SJCRH30 (cell line): ENCODE measurements at regions not wholly inside any gene's neighbourhood (a gene's known extent, or its start where the extent isn't known, plus 50 kb on each side); places are given as distances from the start of the nearest gene placed in this dataset.

ENCODE experiments used
- DNase-seq, 2 experiments: peaks; one replicate each; pipeline ENCODE4 v3.0.0-alpha.2; 2015 to 2020
- H3K27ac ChIP-seq: fragments of 250-450 bp; sonication (Bioruptor Pico); 2 replicates; pipeline ENCODE4 v1.5.1; 2020; ENCODE audit warnings: mild to moderate bottlenecking, moderate library complexity
- H3K27me3 ChIP-seq: fragments of 250-450 bp; sonication (Bioruptor Pico); 2 replicates; pipeline ENCODE4 v1.5.1; 2020; ENCODE audit warnings: mild to moderate bottlenecking, moderate library complexity
- H3K36me3 ChIP-seq: fragments of 250-450 bp; sonication (Bioruptor Pico); 2 replicates; pipeline ENCODE4 v1.5.1; 2020; ENCODE audit warnings: mild to moderate bottlenecking, moderate library complexity
- H3K4me1 ChIP-seq: fragments of 250-450 bp; sonication (Bioruptor Pico); 2 replicates; pipeline ENCODE4 v1.5.1; 2020; ENCODE audit warnings: mild to moderate bottlenecking, moderate library complexity
- H3K4me3 ChIP-seq: fragments of 250-450 bp; sonication (Bioruptor Pico); 2 replicates; pipeline ENCODE4 v1.5.1; 2020; ENCODE audit warnings: mild to moderate bottlenecking, moderate library complexity
- H3K9me3 ChIP-seq: fragments of 250-450 bp; sonication (Bioruptor Pico); replicated peaks from 2 replicates; pipeline ENCODE4 v1.5.1; 2020; ENCODE audit warnings: mild to moderate bottlenecking, moderate library complexity

- no peaks in the 10 kb centered on the region for H3K4me1 ChIP-seq
- H3K27me3 ChIP-seq = no peaks in the 10 kb centered on the region
- no peaks in the 10 kb centered on the region for H3K36me3 ChIP-seq
- H3K9me3 ChIP-seq = no peaks in the 10 kb centered on the region
- peak; percentile 11 to 37 for DNase-seq
- no peak overlapping the region for H3K4me3 ChIP-seq
- no peak overlapping the region for H3K27ac ChIP-seq
Observed at GRCh38 chr11:120061036-120061760, 76.7 kb downstream of the TRIM29 start.

DNA sequence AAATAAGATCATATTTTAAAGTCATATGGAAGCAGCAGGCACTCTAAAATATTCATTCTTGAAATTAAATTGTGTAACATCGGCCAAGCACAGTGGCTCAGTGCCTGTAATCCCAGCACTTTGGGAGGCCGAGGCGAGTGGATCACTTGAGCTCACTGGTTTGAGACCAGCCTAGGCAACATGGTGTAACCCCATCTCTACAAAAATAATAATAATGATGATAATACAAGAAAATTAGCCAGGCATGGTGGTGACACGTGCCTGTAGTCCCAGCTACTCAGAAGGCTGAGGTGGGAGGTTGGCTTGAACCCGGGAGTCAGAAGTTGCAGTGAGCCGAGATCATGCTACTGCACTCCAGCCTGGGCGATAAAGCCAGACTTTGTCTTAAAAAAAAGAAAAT is 77.4 kb downstream of the TRIM29 start:
- H3K4me3 ChIP-seq = no peak overlapping the region
- H3K27me3 ChIP-seq = no peaks in the 10 kb centered on the region
- H3K4me1 ChIP-seq = no peaks in the 10 kb centered on the region
- no peaks in the 10 kb centered on the region for H3K36me3 ChIP-seq
- no peak overlapping the region for H3K27ac ChIP-seq
- DNase-seq = no peak
- no peaks in the 10 kb centered on the region for H3K9me3 ChIP-seq

GRCh38 chr11:120058931-120059330 is 79.0 kb downstream of the TRIM29 start:
- Histone ChIP-seq H3K27me3 (no peaks in the 10 kb centered on the region), H3K4me1 (no peaks in the 10 kb centered on the region), H3K4me3 (no peak overlapping the region), H3K27ac (no peak overlapping the region), H3K36me3 (no peaks in the 10 kb centered on the region), H3K9me3 (no peaks in the 10 kb centered on the region)
- DNase-seq = no peak

- H3K27me3 ChIP-seq = no peaks in the 10 kb centered on the region
- H3K4me3 ChIP-seq = no peak overlapping the region
- DNase-seq = no peak
- no peaks in the 10 kb centered on the region for H3K9me3 ChIP-seq
- no peaks in the 10 kb centered on the region for H3K4me1 ChIP-seq
- H3K36me3 ChIP-seq = no peaks in the 10 kb centered on the region
- no peak overlapping the region for H3K27ac ChIP-seq
Observed at GRCh38 chr11:120057595-120058581, 80.0 kb downstream of the TRIM29 start.

- no peak for DNase-seq
- no peak overlapping the region for H3K4me3 ChIP-seq
- H3K9me3 ChIP-seq = no peaks in the 10 kb centered on the region
- no peaks in the 10 kb centered on the region for H3K4me1 ChIP-seq
- no peaks in the 10 kb centered on the region for H3K36me3 ChIP-seq
- no peak overlapping the region for H3K27ac ChIP-seq
- no peaks in the 10 kb centered on the region for H3K27me3 ChIP-seq
Observed at GRCh38 chr11:120057028-120057330, 80.9 kb downstream of the TRIM29 start.

DNA sequence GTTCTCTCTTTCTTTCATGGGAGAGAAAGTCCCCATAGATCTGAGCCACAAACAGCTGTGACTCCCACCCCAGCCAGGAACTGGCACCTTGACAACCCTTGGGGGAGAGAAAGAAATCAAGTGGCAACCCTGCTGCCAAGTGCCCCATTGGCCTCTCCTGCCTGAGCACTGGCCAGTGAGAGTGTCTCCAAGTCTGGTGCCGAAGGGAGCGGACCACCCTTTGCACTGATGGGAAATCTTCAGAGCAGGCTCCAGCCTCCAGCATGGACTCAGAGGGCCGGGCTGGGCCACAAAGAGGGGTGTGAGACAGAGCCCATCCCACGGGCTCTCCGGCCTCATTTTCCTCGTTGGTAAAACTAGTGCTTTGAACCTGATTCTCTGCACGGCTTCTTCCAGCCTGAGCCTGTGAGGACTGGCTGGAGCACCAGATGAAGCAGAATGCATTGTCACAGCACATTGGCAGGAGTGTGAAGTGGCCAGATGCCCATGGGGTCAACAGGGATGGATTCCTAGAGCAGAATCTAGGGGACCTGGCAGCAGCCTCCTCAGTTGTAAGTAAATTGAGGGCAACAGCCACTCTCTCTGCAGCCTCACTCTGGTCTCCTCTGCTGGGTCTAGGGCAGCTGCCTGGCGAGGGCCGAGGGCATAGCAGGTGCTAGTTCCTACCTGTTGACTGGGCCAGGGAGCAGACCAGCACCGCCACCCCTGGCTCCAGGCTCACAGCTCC is 81.4 kb downstream of the TRIM29 start:
- H3K9me3 ChIP-seq = no peaks in the 10 kb centered on the region
- H3K36me3 ChIP-seq = no peaks in the 10 kb centered on the region
- no peak for DNase-seq
- H3K4me1 ChIP-seq = no peaks in the 10 kb centered on the region
- no peaks in the 10 kb centered on the region for H3K27me3 ChIP-seq
- no peak overlapping the region for H3K27ac ChIP-seq
- no peak overlapping the region for H3K4me3 ChIP-seq

- no peak overlapping the region for H3K27ac ChIP-seq
Observed at GRCh38 chr11:120055646-120056045, 82.3 kb downstream of the TRIM29 start.

GRCh38 chr11:120054753-120055045 is 83.2 kb downstream of the TRIM29 start:
- Histone ChIP-seq H3K27ac (no peak overlapping the region), H3K4me3 (no peak overlapping the region), H3K36me3 (no peaks in the 10 kb centered on the region), H3K4me1 (no peaks in the 10 kb centered on the region), H3K9me3 (no peaks in the 10 kb centered on the region), H3K27me3 (no peaks in the 10 kb centered on the region)
- no peak for DNase-seq

More at GRCh38 chr11:120055646-120056045, 82.3 kb downstream of the TRIM29 start:
- no peaks in the 10 kb centered on the region for H3K27me3 ChIP-seq
- peak in 1 of 2 experiments; percentile 23 for DNase-seq
- H3K9me3 ChIP-seq = no peaks in the 10 kb centered on the region
- H3K4me3 ChIP-seq = no peak overlapping the region
- H3K36me3 ChIP-seq = no peaks in the 10 kb centered on the region
- no peaks in the 10 kb centered on the region for H3K4me1 ChIP-seq

GRCh38 chr11:120054016-120054752 is 83.7 kb downstream of the TRIM29 start:
- DNase-seq = no peak
- no peaks in the 10 kb centered on the region for H3K36me3 ChIP-seq
- no peaks in the 10 kb centered on the region for H3K9me3 ChIP-seq
- H3K4me3 ChIP-seq = no peak overlapping the region
- no peaks in the 10 kb centered on the region for H3K27me3 ChIP-seq
- H3K4me1 ChIP-seq = no peaks in the 10 kb centered on the region
- no peak overlapping the region for H3K27ac ChIP-seq

DNA sequence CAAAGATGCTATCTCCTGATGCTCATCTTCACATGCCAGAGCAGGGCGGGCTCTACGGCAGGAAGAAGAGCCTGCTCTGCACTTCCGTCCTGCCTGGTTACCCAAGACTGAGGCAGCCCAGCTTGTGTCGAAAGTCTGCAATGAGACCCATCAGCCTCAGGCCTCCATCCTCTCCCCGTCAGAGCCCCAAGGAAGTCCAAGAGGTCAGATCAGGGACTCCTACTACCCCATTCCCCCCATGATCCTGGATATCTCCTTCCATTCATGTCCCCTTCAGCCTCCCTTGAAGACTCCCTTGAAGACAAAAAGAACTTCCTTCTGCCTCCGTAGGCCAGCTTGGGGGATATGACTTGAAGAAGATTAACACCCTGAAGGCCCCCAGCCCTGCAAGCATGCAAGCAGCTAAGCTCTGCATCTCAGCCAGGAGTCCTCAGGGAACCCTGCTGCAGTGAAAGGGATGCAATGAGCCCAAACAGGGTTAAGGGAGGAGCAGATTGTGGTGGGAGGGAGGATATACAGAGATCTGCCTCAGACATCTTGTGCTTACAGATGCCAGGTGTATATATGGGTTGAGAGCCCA is 85.6 kb downstream of the TRIM29 start:
- no peak overlapping the region for H3K27ac ChIP-seq
- no peaks in the 10 kb centered on the region for H3K9me3 ChIP-seq
- H3K36me3 ChIP-seq = no peaks in the 10 kb centered on the region
- no peak for DNase-seq
- no peaks in the 10 kb centered on the region for H3K27me3 ChIP-seq
- H3K4me1 ChIP-seq = no peaks in the 10 kb centered on the region
- no peak overlapping the region for H3K4me3 ChIP-seq

DNA sequence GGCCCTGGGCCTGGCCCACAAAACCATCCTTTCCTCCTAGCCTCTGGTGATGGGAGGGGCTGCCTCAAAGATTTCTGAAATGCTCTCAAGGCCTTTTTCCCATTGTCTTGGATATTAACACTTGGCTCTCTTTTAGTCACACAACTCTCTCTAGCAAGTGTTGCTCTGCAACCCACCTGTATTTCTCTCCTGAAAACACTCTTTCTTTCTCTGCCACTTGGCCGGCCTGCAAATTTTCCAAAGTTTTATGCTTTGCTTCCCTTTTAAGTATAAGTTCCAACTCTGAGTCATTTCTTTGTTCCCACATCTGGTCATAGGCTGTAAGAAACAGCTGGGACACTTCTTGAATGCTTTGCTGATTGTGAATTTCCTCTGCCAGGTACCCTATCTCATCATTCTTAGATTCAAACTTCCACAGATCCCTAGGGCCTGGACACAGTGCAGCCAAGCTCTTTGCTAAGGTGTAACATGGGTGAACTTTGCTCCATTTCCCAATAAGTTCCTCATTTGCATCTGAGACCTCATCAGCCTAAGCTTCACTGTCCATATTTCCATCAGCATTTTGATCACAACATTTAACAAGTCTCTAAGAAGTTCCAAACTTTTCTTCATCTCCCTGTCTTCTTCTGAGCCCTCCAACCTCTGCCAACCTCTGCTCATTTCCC is 93.8 kb downstream of the TRIM29 start:
- Histone ChIP-seq H3K27ac (no peak overlapping the region), H3K27me3 (no peaks in the 10 kb centered on the region), H3K4me3 (no peak overlapping the region), H3K36me3 (no peaks in the 10 kb centered on the region), H3K9me3 (no peaks in the 10 kb centered on the region), H3K4me1 (no peaks in the 10 kb centered on the region)
- no peak for DNase-seq

- Histone ChIP-seq H3K27me3 (no peaks in the 10 kb centered on the region), H3K9me3 (no peaks in the 10 kb centered on the region), H3K4me1 (no peaks in the 10 kb centered on the region), H3K4me3 (no peak overlapping the region), H3K36me3 (no peaks in the 10 kb centered on the region), H3K27ac (no peak overlapping the region)
- DNase-seq = no peak
Observed at GRCh38 chr11:120043328-120043945, 94.5 kb downstream of the TRIM29 start.

- no peak for DNase-seq
- H3K4me3 ChIP-seq = no peak overlapping the region
- H3K36me3 ChIP-seq = no peaks in the 10 kb centered on the region
- no peaks in the 10 kb centered on the region for H3K27me3 ChIP-seq
- H3K27ac ChIP-seq = no peak overlapping the region
- no peaks in the 10 kb centered on the region for H3K9me3 ChIP-seq
- no peaks in the 10 kb centered on the region for H3K4me1 ChIP-seq
Observed at GRCh38 chr11:120041625-120042024, 96.3 kb downstream of the TRIM29 start.
